A549 (cell line): ENCODE measurements at regions not wholly inside any gene's neighbourhood (a gene's known extent, or its start where the extent isn't known, plus 50 kb on each side); places are given as distances from the start of the nearest gene placed in this dataset.

Experiments
- ATAC-seq, 2 experiments: fragments of 200-7000 bp in 1 of 2; fragments of >200 bp in 1 of 2; cut with Nextera tagmentation in 1 of 2; cut with Tn5 transposase in 1 of 2; 3 replicates each; pipeline versions ENCODE4 v1.8.0 to v1.9.1; 2018 to 2020; ENCODE audit warnings: mild to moderate bottlenecking in 1 of 2, moderate library complexity in 1 of 2
- CTCF ChIA-PET: fragments of 300-600 bp; sonication (Branson Sonifier 250); formaldehyde crosslinking; extraction: SDS; loops from one replicate; lab custom pipeline; 2021; ENCODE audit warnings: antibody characterized with exemption, inconsistent platforms; lab: Yijun Ruan, JAX
- POLR2A ChIA-PET: fragments of 350-600 bp; formaldehyde crosslinking; extraction: SDS; loops from one replicate; lab custom pipeline; 2021; ENCODE audit warnings: antibody characterized with exemption, inconsistent platforms; lab: Yijun Ruan, JAX
- DNase-seq, 2 experiments: peaks; one replicate each; pipeline versions ENCODE4 v3.0.0 to v3.0.0-alpha.2; 2011 to 2016; ENCODE audit warnings: low read depth in 1 of 2, low spot score in 1 of 2
- FAIRE-seq: peaks from 2 replicates; lab custom pipeline; 2011; peaks lifted over from hg19 to GRCh38; lab: Jason Lieb, UNC
- H3K27ac ChIP-seq, 2 experiments: fragments of >200 bp; sonication (Bioruptor Twin); formaldehyde crosslinking; 3 replicates each; pipeline ENCODE4 v1.5.1; 2016 to 2017
- H3K4me1 ChIP-seq: fragments of >200 bp; sonication (Bioruptor Twin); formaldehyde crosslinking; 3 replicates; pipeline ENCODE4 v1.6.1; 2016
- H3K4me2 ChIP-seq: fragments of >200 bp; sonication (Bioruptor Twin); formaldehyde crosslinking; 3 replicates; pipeline ENCODE4 v1.6.1; 2016
- H3K4me3 ChIP-seq: fragments of >200 bp; sonication (Bioruptor Twin); formaldehyde crosslinking; 3 replicates; pipeline ENCODE4 v1.5.1; 2016
- H3K9me3 ChIP-seq: fragments of >200 bp; sonication (Bioruptor Twin); formaldehyde crosslinking; 3 replicates; pipeline ENCODE4 v1.6.1; 2016
- BHLHE40 ChIP-seq: IDR thresholded peaks from 2 replicates; pipeline ENCODE4 v1.6.1; 2012; ENCODE audit warnings: low read depth, low read length, inconsistent platforms
- CBX2 ChIP-seq: fragments of 200-600 bp; sonication (generic); IDR thresholded peaks from 2 replicates; pipeline ENCODE4 v1.6.1; 2016; ENCODE audit warnings: low read depth, mild to moderate bottlenecking, borderline replicate concordance
- CEBPB ChIP-seq, 2 experiments: fragments of >200 bp in 1 of 2; sonication (Bioruptor Twin) in 1 of 2; formaldehyde crosslinking in 1 of 2; IDR thresholded peaks; 2 replicates each; pipeline ENCODE4 v1.6.1; 2012 to 2016
- CHD4 ChIP-seq: fragments of 200-600 bp; sonication (generic); IDR thresholded peaks from 2 replicates; pipeline ENCODE4 v1.6.1; 2016; ENCODE audit warnings: antibody characterized with exemption, mild to moderate bottlenecking, borderline replicate concordance
- E2F6 ChIP-seq: IDR thresholded peaks from 2 replicates; pipeline ENCODE4 v1.6.1; 2012; ENCODE audit warnings: low read depth, borderline replicate concordance
- EHMT2 ChIP-seq: fragments of 200-600 bp; sonication (generic); IDR thresholded peaks from 2 replicates; pipeline ENCODE4 v1.6.1; 2016; ENCODE audit warnings: antibody characterized with exemption, low read depth, mild to moderate bottlenecking, moderate library complexity
- EP300 ChIP-seq, 2 experiments: fragments of >200 bp; sonication (Bioruptor Twin); formaldehyde crosslinking; IDR thresholded peaks; 2 replicates in 1 of 2; 3 replicates in 1 of 2; pipeline ENCODE4 v1.6.1; 2016 to 2017
- FOXS1 ChIP-seq: fragments of 250-450 bp; sonication (Bioruptor Pico); IDR thresholded peaks from 2 replicates; pipeline ENCODE4 v1.5.0; 2020; ENCODE audit warnings: mild to moderate bottlenecking, moderate library complexity
- HEYL ChIP-seq: fragments of 250-450 bp; sonication (Bioruptor Pico); IDR thresholded peaks from 2 replicates; pipeline ENCODE4 v1.8.0; 2021; ENCODE audit warnings: mild to moderate bottlenecking, moderate library complexity
- HOXB13 ChIP-seq: fragments of 250-450 bp; sonication (Bioruptor Pico); IDR thresholded peaks from 2 replicates; pipeline ENCODE4 v1.5.0; 2020; ENCODE audit warnings: low read depth, mild to moderate bottlenecking, moderate library complexity
- JUNB ChIP-seq: fragments of >200 bp; sonication (Bioruptor Twin); formaldehyde crosslinking; IDR thresholded peaks from 2 replicates; pipeline ENCODE4 v1.6.1; 2016
- MYC ChIP-seq: IDR thresholded peaks from 2 replicates; pipeline ENCODE4 v1.6.1; 2012; ENCODE audit warnings: mild to moderate bottlenecking, inconsistent platforms, low read length, improper control_type of control experiment, borderline replicate concordance
- NFE2L2 ChIP-seq: fragments of 150-350 bp; conservative IDR thresholded peaks from 2 replicates; pipeline ENCODE4 v1.6.1; 2014; ENCODE audit warnings: low read length
- NPAS2 ChIP-seq: fragments of 250-450 bp; sonication (Bioruptor Pico); IDR thresholded peaks from 2 replicates; pipeline ENCODE4 v1.8.0; 2022; ENCODE audit warnings: mild to moderate bottlenecking, moderate library complexity, borderline replicate concordance
- PHF8 ChIP-seq: fragments of 200-600 bp; sonication (generic); IDR thresholded peaks from 2 replicates; pipeline ENCODE4 v1.6.1; 2016; ENCODE audit warnings: low read depth, mild to moderate bottlenecking, antibody characterized with exemption, moderate library complexity, borderline replicate concordance
- RAD21 ChIP-seq, 2 experiments: fragments of >200 bp in 1 of 2; sonication (Bioruptor Twin) in 1 of 2; formaldehyde crosslinking in 1 of 2; IDR thresholded peaks in 1 of 2; conservative IDR thresholded peaks in 1 of 2; 2 replicates in 1 of 2; 3 replicates in 1 of 2; pipeline ENCODE4 v1.6.1; 2012 to 2018; ENCODE audit warnings: inconsistent platforms in 1 of 2
- RARB ChIP-seq: fragments of 250-450 bp; sonication (Bioruptor Pico); IDR thresholded peaks from 2 replicates; pipeline ENCODE4 v1.8.0; 2021; ENCODE audit warnings: mild to moderate bottlenecking, moderate library complexity
- RCOR1 ChIP-seq: fragments of 150-350 bp; IDR thresholded peaks from 2 replicates; pipeline ENCODE4 v1.6.1; 2014; ENCODE audit warnings: antibody characterized with exemption, low read length, low read depth
- RFX5 ChIP-seq: fragments of 450-650 bp; IDR thresholded peaks from 2 replicates; pipeline ENCODE4 v1.7.1; 2014; ENCODE audit warnings: antibody characterized with exemption, mild to moderate bottlenecking, moderate library complexity
- SREBF2 ChIP-seq: fragments of 450-650 bp; IDR thresholded peaks from 2 replicates; pipeline ENCODE4 v1.6.1; 2014; ENCODE audit warnings: mild to moderate bottlenecking, moderate library complexity
- TFCP2L1 ChIP-seq: fragments of 250-450 bp; sonication (Bioruptor Pico); IDR thresholded peaks from 2 replicates; pipeline ENCODE4 v1.5.0; 2021; ENCODE audit warnings: mild to moderate bottlenecking
- ZC3H11A ChIP-seq: fragments of 450-650 bp; IDR thresholded peaks from 2 replicates; pipeline ENCODE4 v1.6.1; 2014; ENCODE audit warnings: antibody characterized with exemption, mild to moderate bottlenecking
- ZFP36 ChIP-seq: fragments of 450-650 bp; IDR thresholded peaks from 2 replicates; pipeline ENCODE4 v1.6.1; 2014; ENCODE audit warnings: borderline replicate concordance; ENCODE audit not compliant: partially characterized antibody
- ZSCAN20 ChIP-seq: fragments of 250-450 bp; sonication (Bioruptor Pico); IDR thresholded peaks from 2 replicates; pipeline ENCODE4 v1.8.0; 2022; ENCODE audit warnings: mild to moderate bottlenecking, moderate library complexity
- WGBS: methylation state at CpG from one replicate; pipeline ENCODE4 v1.1.6; 2017; ENCODE audit errors: missing lambda C conversion rate; 5-methylcytosine and 5-hydroxymethylcytosine counted together
- TF ChIP-seq, protein P1 (sequence below): fragments of 250-450 bp; sonication (Bioruptor Pico); IDR thresholded peaks from 2 replicates; pipeline ENCODE4 v1.5.0; 2021; ENCODE audit warnings: mild to moderate bottlenecking, moderate library complexity, borderline replicate concordance

DNA sequence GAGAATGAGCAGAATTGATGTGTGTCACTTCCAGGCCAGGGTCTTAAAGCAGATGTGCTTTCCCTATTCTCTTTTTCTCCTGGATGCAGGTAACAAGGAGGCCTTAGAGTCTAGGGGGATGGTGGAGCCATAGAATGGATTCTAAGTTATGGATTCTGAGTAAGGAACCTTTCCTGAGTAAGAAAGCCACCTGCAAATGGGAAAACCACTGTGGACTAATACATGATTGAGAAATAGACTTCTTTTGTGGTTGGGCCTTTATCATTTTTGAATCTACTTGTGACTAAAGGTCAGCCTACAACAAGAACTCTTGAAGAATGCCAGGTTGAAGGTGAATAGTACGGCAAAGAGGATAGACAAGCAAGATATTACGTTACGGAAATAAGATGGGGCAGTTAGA lies 116.1 kb downstream of the CDC7 start:
- no peak for TF ChIP-seq HEYL
- no peak for TF ChIP-seq NFE2L2
- TF ChIP-seq RFX5 = no peak
- TF ChIP-seq, protein P1, sequence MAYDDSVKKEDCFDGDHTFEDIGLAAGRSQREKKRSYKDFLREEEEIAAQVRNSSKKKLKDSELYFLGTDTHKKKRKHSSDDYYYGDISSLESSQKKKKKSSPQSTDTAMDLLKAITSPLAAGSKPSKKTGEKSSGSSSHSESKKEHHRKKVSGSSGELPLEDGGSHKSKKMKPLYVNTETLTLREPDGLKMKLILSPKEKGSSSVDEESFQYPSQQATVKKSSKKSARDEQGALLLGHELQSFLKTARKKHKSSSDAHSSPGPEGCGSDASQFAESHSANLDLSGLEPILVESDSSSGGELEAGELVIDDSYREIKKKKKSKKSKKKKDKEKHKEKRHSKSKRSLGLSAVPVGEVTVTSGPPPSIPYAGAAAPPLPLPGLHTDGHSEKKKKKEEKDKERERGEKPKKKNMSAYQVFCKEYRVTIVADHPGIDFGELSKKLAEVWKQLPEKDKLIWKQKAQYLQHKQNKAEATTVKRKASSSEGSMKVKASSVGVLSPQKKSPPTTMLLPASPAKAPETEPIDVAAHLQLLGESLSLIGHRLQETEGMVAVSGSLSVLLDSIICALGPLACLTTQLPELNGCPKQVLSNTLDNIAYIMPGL (CRISPR knock-in tag) = no peak
- no peak for TF ChIP-seq E2F6
- no peak for TF ChIP-seq SREBF2
- TF ChIP-seq TFCP2L1 (CRISPR knock-in tag) = no peak
- no peak for TF ChIP-seq BHLHE40
- TF ChIP-seq ZC3H11A = no peak
- no peak for TF ChIP-seq ZSCAN20 (CRISPR knock-in tag)
- no peak for TF ChIP-seq CEBPB (IDR thresholded peaks at IDR 0.05)
- ChIA-PET CTCF (no interaction called here), POLR2A (no interaction called here)
- Histone ChIP-seq H3K4me1 (peaks cover 24% of the 10 kb centered on the region), H3K4me3 (no peak overlapping the region), H3K9me3 (no peaks in the 10 kb centered on the region), H3K27ac (no peak overlapping the region; a peak in 1 of 6 replicates), H3K4me2 (no peak overlapping the region)
- ATAC-seq = no peak
- no peak for FAIRE-seq
- WGBS = 93% methylated on average over 3 of the region's 3 CpGs
- no peak for DNase-seq

DNA sequence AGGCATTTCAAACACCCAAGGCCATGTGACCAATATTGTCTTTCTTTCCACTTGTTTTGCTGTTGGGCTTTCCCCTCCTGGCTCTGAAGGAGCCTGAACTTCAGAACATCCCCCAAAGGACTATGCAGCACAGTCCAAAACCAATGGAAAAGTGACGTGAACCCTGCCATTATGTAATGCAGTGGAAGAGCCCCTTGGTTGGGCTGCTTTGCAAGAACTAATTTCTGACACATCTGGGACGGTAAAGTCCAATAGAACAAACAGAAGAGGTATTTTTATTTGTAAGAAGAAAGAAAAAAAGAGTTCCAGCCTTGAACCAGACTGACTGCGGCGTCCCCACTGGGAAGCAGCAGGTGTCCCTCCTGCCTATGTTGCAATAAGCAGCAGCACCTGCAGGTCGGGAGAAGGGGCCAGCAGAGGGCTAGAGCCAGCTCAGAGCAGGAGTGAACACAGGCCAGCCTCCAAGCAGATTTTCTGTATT lies 116.7 kb downstream of the CDC7 start:
- ChIA-PET POLR2A (no interaction called here), CTCF (interaction anchor here (1.2 kb wide), 1 partner anchor 104 kb away, joined by 3 read pairs; no protein-coding TSS in a partner anchor)
- H3K4me2 ChIP-seq = no peak overlapping the region
- peak in 1 of 2 experiments; percentile 60; a peak in 2 of 4 replicates for TF ChIP-seq CEBPB (IDR thresholded peaks at IDR 0.05)
- no peak for TF ChIP-seq CHD4
- TF ChIP-seq RAD21 (conservative IDR thresholded peaks at IDR 0.05 in 1 of 2, IDR thresholded peaks at IDR 0.05 in 1 of 2) = peak in 1 of 2 experiments; percentile 8; a peak in 1 of 5 replicates
- ATAC-seq (peak in 1 of 2 experiments; percentile 49; a peak in 2 of 6 replicates), DNase-seq (peak in 1 of 2 experiments; percentile 28), FAIRE-seq (no peak)
- peaks cover 18% of the 10 kb centered on the region for H3K4me1 ChIP-seq
- no peaks in the 10 kb centered on the region for H3K9me3 ChIP-seq
- H3K27ac ChIP-seq = no peak overlapping the region
- H3K4me3 ChIP-seq = no peak overlapping the region
- 55% methylated on average over 5 of the region's 5 CpGs for WGBS

DNA sequence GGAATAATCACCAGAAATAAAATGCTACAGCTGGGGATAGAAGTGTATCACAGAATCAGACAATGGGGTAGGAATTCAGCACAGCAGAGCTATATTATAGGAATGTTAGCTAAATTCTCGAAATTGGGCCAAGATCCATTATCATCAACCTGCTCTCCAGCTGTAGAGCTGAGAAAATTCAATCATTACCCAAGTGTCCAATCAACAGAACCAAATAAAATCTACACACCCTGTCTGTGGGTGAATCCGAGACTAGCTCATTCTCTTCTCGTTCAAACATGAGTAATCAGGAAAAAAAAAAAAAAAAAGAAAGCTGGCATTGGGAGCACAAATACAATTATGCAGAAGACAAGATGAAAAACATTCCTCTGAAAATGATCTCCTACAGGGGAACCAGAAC lies 119.2 kb downstream of the CDC7 start:
- DNase-seq = no peak
- Histone ChIP-seq H3K4me2 (no peak overlapping the region), H3K4me1 (no peaks in the 10 kb centered on the region), H3K27ac (no peak overlapping the region), H3K9me3 (no peaks in the 10 kb centered on the region), H3K4me3 (no peak overlapping the region)
- 65% methylated on average over 3 of the region's 3 CpGs for whole genome bisulfite sequencing
- ChIA-PET CTCF (interaction anchor here (1.3 kb wide), 1 partner anchor 11 kb away, joined by 3 read pairs; no protein-coding TSS in a partner anchor), POLR2A (no interaction called here)
- ATAC-seq = no peak
- FAIRE-seq = no peak
- TF ChIP-seq CHD4 (no peak), RCOR1 (no peak), ZFP36 (no peak), HEYL (no peak), SREBF2 (no peak), NFE2L2 (no peak), ZSCAN20 (CRISPR knock-in tag) (no peak), JUNB (no peak), HOXB13 (CRISPR knock-in tag) (no peak), EP300 (IDR thresholded peaks at IDR 0.05) (no peak), CBX2 (no peak), EHMT2 (no peak), PHF8 (no peak), TFCP2L1 (CRISPR knock-in tag) (no peak), MYC (no peak), FOXS1 (no peak), NPAS2 (CRISPR knock-in tag) (no peak), RARB (CRISPR knock-in tag) (no peak)
- TF ChIP-seq, protein P1 (CRISPR knock-in tag) = no peak
